Esophagus muscularis mucosa (tissue), 4 donors: ENCODE measurements at regions not wholly inside any gene's neighbourhood (a gene's known extent, or its start where the extent isn't known, plus 50 kb on each side); places are given as distances from the start of the nearest gene placed in this dataset.

Experiments
- DNase-seq: peaks from one replicate; pipeline ENCODE4 v3.0.0-alpha.2; 2017; ENCODE audit errors: extremely low spot score
- H3K27ac ChIP-seq, 4 donors: fragments of 200-600 bp; sonication (generic); replicated peaks in 1 of 4; 1 replicate in 3 of 4; 2 replicates in 1 of 4; pipeline ENCODE4 v1.5.1; 2016 to 2019; ENCODE audit warnings: mild to moderate bottlenecking in 1 of 4
- H3K27me3 ChIP-seq, 4 donors: fragments of 200-600 bp; sonication (generic); one replicate each; pipeline versions ENCODE4 v1.5.1 to v1.6.0; 2016 to 2019
- H3K36me3 ChIP-seq, 4 donors: fragments of 200-600 bp; sonication (generic); one replicate each; pipeline ENCODE4 v1.5.1; 2016 to 2019
- H3K4me1 ChIP-seq, 4 donors: fragments of 200-600 bp; sonication (generic); one replicate each; pipeline ENCODE4 v1.5.1; 2016 to 2019
- H3K4me3 ChIP-seq, 4 donors: fragments of 200-600 bp; sonication (generic); 1 replicate in 2 of 4; 2 replicates in 2 of 4; pipeline ENCODE4 v1.5.1; 2016 to 2019; ENCODE audit warnings: mild to moderate bottlenecking in 4 of 4, moderate library complexity in 1 of 4
- H3K9me3 ChIP-seq, 4 donors: fragments of 200-600 bp; sonication (generic); 1 replicate in 3 of 4; 2 replicates in 1 of 4; pipeline ENCODE4 v1.5.1; 2016 to 2019
- CTCF ChIP-seq, 3 experiments: fragments of 200-600 bp in 2 of 3; fragments of 450-650 bp in 1 of 3; sonication (generic) in 2 of 3; IDR thresholded peaks; one replicate each; pipeline ENCODE4 v1.5.1; 2017 to 2019; ENCODE audit warnings: antibody characterized with exemption in 3 of 3, mild to moderate bottlenecking in 2 of 3, moderate library complexity in 1 of 3
- EP300 ChIP-seq: sonication (generic); formaldehyde crosslinking; IDR thresholded peaks from one replicate; pipeline ENCODE4 v1.6.1; 2017; ENCODE audit warnings: antibody characterized with exemption
- POLR2A ChIP-seq: fragments of 450-650 bp; IDR thresholded peaks from one replicate; pipeline ENCODE4 v1.6.1; 2017; ENCODE audit warnings: antibody characterized with exemption, moderate library complexity, mild to moderate bottlenecking, low read depth
- POLR2AphosphoS5 ChIP-seq, 2 donors: sonication (generic); formaldehyde crosslinking; IDR thresholded peaks; one replicate each; pipeline ENCODE4 v1.6.1; 2017; ENCODE audit warnings: antibody characterized with exemption in 2 of 2
- WGBS: methylation state at CpG from one replicate; pipeline ENCODE4 v1.1.5; 2018; 5-methylcytosine and 5-hydroxymethylcytosine counted together
- intact Hi-C: fragments of 100-400 bp; cut with DNase I; formaldehyde crosslinking; loops from one replicate; pipeline ENCODE4 v1.15.1; 2023

GRCh38 chr5:21219966-21220365 is 1232.0 kb upstream of the CDH18 start:
- no peak overlapping the region for H3K27ac ChIP-seq
- H3K9me3 ChIP-seq: no peaks in the 10 kb centered on the region
- no peak overlapping the region for H3K4me3 ChIP-seq
- H3K36me3 ChIP-seq: no peaks in the 10 kb centered on the region
- WGBS: 77% methylated on average over 2 of the region's 2 CpGs
- no peak for TF ChIP-seq EP300
- TF ChIP-seq POLR2AphosphoS5 (IDR thresholded peaks at IDR 0.05): no peak
- H3K4me1 ChIP-seq: no peaks in the 10 kb centered on the region
- no peak for DNase-seq
- H3K27me3 ChIP-seq: no peaks in the 10 kb centered on the region
- intact Hi-C loops: no loop called here

- no peak for TF ChIP-seq POLR2AphosphoS5 (IDR thresholded peaks at IDR 0.05)
- no peak for TF ChIP-seq CTCF (IDR thresholded peaks at IDR 0.05)
- TF ChIP-seq EP300: no peak
- no peak for TF ChIP-seq POLR2A
- WGBS: 94% methylated on average over 1 of the region's 1 CpG
- DNase-seq: no peak
- Histone ChIP-seq H3K9me3 (no peaks in the 10 kb centered on the region), H3K4me1 (no peaks in the 10 kb centered on the region), H3K4me3 (no peak overlapping the region), H3K36me3 (no peaks in the 10 kb centered on the region), H3K27ac (no peak overlapping the region), H3K27me3 (no peaks in the 10 kb centered on the region)
- intact Hi-C loops: no loop called here
Observed at GRCh38 chr5:21219251-21219650, 1231.3 kb upstream of the CDH18 start.

- no peak overlapping the region for H3K4me3 ChIP-seq
- intact Hi-C loops: no loop called here
- no peaks in the 10 kb centered on the region for H3K4me1 ChIP-seq
- no peaks in the 10 kb centered on the region for H3K9me3 ChIP-seq
- H3K36me3 ChIP-seq: no peaks in the 10 kb centered on the region
- H3K27me3 ChIP-seq: no peaks in the 10 kb centered on the region
- TF ChIP-seq CTCF (IDR thresholded peaks at IDR 0.05): no peak
- no peak for TF ChIP-seq POLR2AphosphoS5 (IDR thresholded peaks at IDR 0.05)
- no peak for TF ChIP-seq POLR2A
- 63% methylated on average over 1 of the region's 1 CpG for WGBS
- no peak for DNase-seq
- no peak overlapping the region for H3K27ac ChIP-seq
Observed at GRCh38 chr5:21212026-21212425, 1224.0 kb upstream of the CDH18 start.

DNA sequence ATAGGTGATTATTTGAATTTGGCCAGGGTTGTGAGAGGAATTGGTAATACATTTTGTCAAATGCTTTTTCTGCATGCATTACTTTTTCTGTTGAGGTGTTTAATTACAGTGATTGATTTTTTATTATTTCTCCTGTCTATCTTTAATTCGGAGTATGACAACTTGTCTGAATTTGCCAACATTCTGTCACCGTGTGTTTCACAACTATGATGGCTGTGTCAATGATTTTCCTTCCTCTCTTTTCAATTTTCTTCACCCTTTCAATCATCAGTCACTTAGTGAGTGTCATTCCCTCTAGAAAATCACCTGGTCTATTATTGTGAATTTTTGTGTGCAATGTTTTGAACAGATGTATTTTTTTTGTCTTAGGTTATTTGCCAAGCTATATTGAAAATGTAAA is 1221.4 kb upstream of the CDH18 start:
- H3K36me3 ChIP-seq: no peaks in the 10 kb centered on the region
- no peaks in the 10 kb centered on the region for H3K9me3 ChIP-seq
- H3K27me3 ChIP-seq: no peaks in the 10 kb centered on the region
- DNase-seq: no peak
- H3K4me3 ChIP-seq: no peak overlapping the region
- no peak overlapping the region for H3K27ac ChIP-seq
- H3K4me1 ChIP-seq: no peaks in the 10 kb centered on the region
- TF ChIP-seq POLR2AphosphoS5 (IDR thresholded peaks at IDR 0.05) (no peak), POLR2A (no peak), CTCF (IDR thresholded peaks at IDR 0.05) (no peak), EP300 (no peak)
- WGBS: 80% methylated on average over 2 of the region's 2 CpGs
- intact Hi-C loops: no loop called here

- Histone ChIP-seq H3K27me3 (no peaks in the 10 kb centered on the region), H3K4me3 (no peak overlapping the region), H3K27ac (no peak overlapping the region), H3K36me3 (no peaks in the 10 kb centered on the region), H3K4me1 (no peaks in the 10 kb centered on the region), H3K9me3 (no peaks in the 10 kb centered on the region)
- intact Hi-C loops: no loop called here
- DNase-seq: no peak
- TF ChIP-seq POLR2AphosphoS5 (IDR thresholded peaks at IDR 0.05) (no peak), EP300 (no peak), CTCF (IDR thresholded peaks at IDR 0.05) (no peak), POLR2A (no peak)
- 83% methylated on average over 2 of the region's 2 CpGs for WGBS
Observed at GRCh38 chr5:21199087-21199486, 1211.1 kb upstream of the CDH18 start.
